ENCODE measurements at regions not wholly inside any gene's neighbourhood (a gene's known extent, or its start where the extent isn't known, plus 50 kb on each side); places are given as distances from the start of the nearest gene placed in this dataset.

GRCh38 chr20:11721411-11721810 lies 196.3 kb upstream of the BTBD3 start:
- TF ChIP-seq EP300 (IDR thresholded peaks at IDR 0.05) (no peak), CTCF (IDR thresholded peaks at IDR 0.05) (no peak), POLR2A (IDR thresholded peaks at IDR 0.05) (no peak), POLR2AphosphoS5 (IDR thresholded peaks at IDR 0.05) (no peak)
